Chondrocyte (in vitro differentiated cells): ENCODE measurements at regions not wholly inside any gene's neighbourhood (a gene's known extent, or its start where the extent isn't known, plus 50 kb on each side); places are given as distances from the start of the nearest gene placed in this dataset.

ENCODE experiments used
- DNase-seq: peaks from one replicate; pipeline ENCODE4 v3.0.0; 2021; ENCODE audit warnings: mixed read lengths, low spot score
- H3K27ac Mint-ChIP-seq: one replicate; pipeline ENCODE4 v1.8.0; 2021; ENCODE audit warnings: mild to moderate bottlenecking, moderate library complexity, mixed read lengths; ENCODE audit not compliant: unreplicated experiment
- H3K27me3 Mint-ChIP-seq: 2 replicates; pipeline ENCODE4 v1.8.0; 2021; ENCODE audit warnings: low read depth, mixed read lengths
- H3K36me3 Mint-ChIP-seq: 2 replicates; pipeline ENCODE4 v1.8.0; 2021; ENCODE audit warnings: low read depth, mixed read lengths
- H3K4me1 Mint-ChIP-seq: 2 replicates; pipeline ENCODE4 v1.8.0; 2021; ENCODE audit warnings: low read depth, mild to moderate bottlenecking, mixed read lengths
- H3K4me3 Mint-ChIP-seq: one replicate; pipeline ENCODE4 v1.8.0; 2021; ENCODE audit warnings: mild to moderate bottlenecking, moderate library complexity, mixed read lengths; ENCODE audit not compliant: unreplicated experiment
- H3K9me3 Mint-ChIP-seq: 2 replicates; pipeline ENCODE4 v1.8.0; 2021; ENCODE audit warnings: low read depth, mixed read lengths
- CTCF ChIP-seq: fragments of 200-600 bp; sonication (generic); IDR thresholded peaks from 2 replicates; pipeline ENCODE4 v1.5.0; 2021; ENCODE audit warnings: antibody characterized with exemption, mild to moderate bottlenecking, moderate library complexity

- H3K27ac Mint-ChIP-seq = no peak overlapping the region
- no peaks in the 10 kb centered on the region for H3K36me3 Mint-ChIP-seq
Observed at GRCh38 chr14:25904446-25904845, 693.4 kb downstream of the NOVA1 start.

GRCh38 chr14:25899197-25899596 lies 698.6 kb downstream of the NOVA1 start:
- H3K9me3 Mint-ChIP-seq = no peaks in the 10 kb centered on the region

More at GRCh38 chr14:25904446-25904845, 693.4 kb downstream of the NOVA1 start:
- peaks cover 10% of the 10 kb centered on the region for H3K9me3 Mint-ChIP-seq
- H3K27me3 Mint-ChIP-seq = peaks cover 1% of the 10 kb centered on the region
- no peak overlapping the region for H3K4me3 Mint-ChIP-seq
- H3K4me1 Mint-ChIP-seq = no peaks in the 10 kb centered on the region
- DNase-seq = no peak
- TF ChIP-seq CTCF = no peak

GRCh38 chr14:25896777-25897176 lies 701.1 kb downstream of the NOVA1 start:
- Mint-ChIP-seq H3K4me1 (no peaks in the 10 kb centered on the region), H3K36me3 (no peaks in the 10 kb centered on the region), H3K27me3 (no peaks in the 10 kb centered on the region), H3K9me3 (no peaks in the 10 kb centered on the region), H3K4me3 (no peak overlapping the region), H3K27ac (no peak overlapping the region)
- DNase-seq = no peak
- no peak for TF ChIP-seq CTCF

More at GRCh38 chr14:25899197-25899596, 698.6 kb downstream of the NOVA1 start:
- Mint-ChIP-seq H3K4me1 (no peaks in the 10 kb centered on the region), H3K27ac (no peak overlapping the region), H3K4me3 (no peak overlapping the region), H3K36me3 (no peaks in the 10 kb centered on the region), H3K27me3 (no peaks in the 10 kb centered on the region)
- TF ChIP-seq CTCF = no peak
- no peak for DNase-seq

- no peak for TF ChIP-seq CTCF
- Mint-ChIP-seq H3K9me3 (peaks cover 3% of the 10 kb centered on the region), H3K27ac (no peak overlapping the region), H3K4me1 (no peaks in the 10 kb centered on the region), H3K36me3 (no peaks in the 10 kb centered on the region), H3K27me3 (no peaks in the 10 kb centered on the region), H3K4me3 (no peak overlapping the region)
- no peak for DNase-seq
Observed at GRCh38 chr14:25895740-25896139, 702.1 kb downstream of the NOVA1 start.

GRCh38 chr14:25887251-25887878 lies 710.5 kb downstream of the NOVA1 start:
- no peak for DNase-seq
- no peaks in the 10 kb centered on the region for H3K27me3 Mint-ChIP-seq
- no peak overlapping the region for H3K27ac Mint-ChIP-seq
- no peak for TF ChIP-seq CTCF
- no peaks in the 10 kb centered on the region for H3K36me3 Mint-ChIP-seq
- H3K4me1 Mint-ChIP-seq = no peaks in the 10 kb centered on the region
- no peak overlapping the region for H3K4me3 Mint-ChIP-seq
- peaks cover 10% of the 10 kb centered on the region for H3K9me3 Mint-ChIP-seq
